Lung microvascular endothelial cell (primary cell): ENCODE measurements at regions not wholly inside any gene's neighbourhood (a gene's known extent, or its start where the extent isn't known, plus 50 kb on each side); places are given as distances from the start of the nearest gene placed in this dataset.
A peak's percentile ranks its signal among the peaks of the same experiment; 100 is the strongest.
"Not testable (repeated sequence)": the region's sequence is repeated elsewhere in the genome, so short reads cannot be mapped to it uniquely, and the experiment has no call there.

Experiments used
- DNase-seq, 2 donors: peaks; one replicate each; pipeline versions ENCODE4 v3.0.0 to v3.0.0-alpha.2; 2010; ENCODE audit warnings: low read depth in 2 of 2

DNA sequence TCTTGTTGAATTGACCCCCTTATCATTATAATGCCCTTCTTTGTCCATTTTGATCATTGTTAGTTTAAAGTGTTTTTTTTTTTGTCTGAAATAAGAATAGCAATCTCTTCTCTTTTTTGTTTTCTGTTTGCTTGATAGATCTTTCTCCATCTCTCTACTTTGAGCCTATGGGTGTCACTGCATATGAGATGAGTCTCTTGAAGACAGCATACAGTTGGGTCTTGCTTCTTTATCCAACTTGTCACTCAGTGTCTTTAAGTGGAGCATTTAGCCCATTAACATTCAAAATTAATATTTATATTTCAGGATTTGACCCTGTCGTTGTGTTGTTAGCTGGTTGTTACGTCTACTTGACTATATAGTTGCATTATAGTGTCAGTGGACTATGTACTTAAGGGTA, 135.4 kb downstream of the HMHB1 start:
- no peak for DNase-seq

DNA sequence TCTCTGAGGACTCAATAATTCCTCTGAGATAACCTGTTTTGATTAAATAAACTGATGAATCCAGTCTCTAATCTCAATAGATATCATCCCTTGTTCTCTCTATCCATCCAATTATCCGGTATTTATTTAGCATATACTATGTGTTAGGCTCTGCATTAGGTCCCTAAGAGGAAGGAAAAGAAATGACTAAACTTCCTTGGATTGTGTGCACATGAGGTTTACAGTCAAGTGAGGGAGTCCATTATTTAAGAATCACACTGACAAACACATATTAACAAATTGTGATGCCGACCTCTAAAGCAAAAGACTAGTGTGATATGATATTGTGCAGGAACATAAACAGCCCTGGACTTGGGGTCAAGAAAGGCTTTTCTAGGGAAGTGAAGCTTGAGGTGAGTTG, 140.8 kb downstream of the HMHB1 start:
- peak in 1 of 2 donors; percentile 60 for DNase-seq

DNA sequence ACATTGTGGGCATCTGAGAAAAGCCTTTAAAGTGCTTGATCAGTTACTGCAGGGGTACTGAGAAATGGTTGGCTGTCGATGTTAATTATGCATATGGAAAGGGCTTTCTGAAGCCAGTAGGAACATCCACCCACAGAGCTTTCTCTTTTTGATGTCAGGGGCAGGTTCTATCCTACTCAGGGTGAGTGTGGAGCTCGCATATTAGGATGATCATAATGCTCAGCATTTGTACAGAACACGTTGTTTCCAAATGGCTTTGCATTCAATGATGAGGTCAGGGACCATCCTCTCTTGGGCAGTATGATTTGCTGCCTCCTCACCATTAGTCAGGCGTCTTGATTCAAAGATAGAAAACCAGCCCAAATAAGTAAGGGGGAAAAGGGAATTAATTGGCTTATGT, 141.9 kb downstream of the HMHB1 start:
- no peak for DNase-seq

DNA sequence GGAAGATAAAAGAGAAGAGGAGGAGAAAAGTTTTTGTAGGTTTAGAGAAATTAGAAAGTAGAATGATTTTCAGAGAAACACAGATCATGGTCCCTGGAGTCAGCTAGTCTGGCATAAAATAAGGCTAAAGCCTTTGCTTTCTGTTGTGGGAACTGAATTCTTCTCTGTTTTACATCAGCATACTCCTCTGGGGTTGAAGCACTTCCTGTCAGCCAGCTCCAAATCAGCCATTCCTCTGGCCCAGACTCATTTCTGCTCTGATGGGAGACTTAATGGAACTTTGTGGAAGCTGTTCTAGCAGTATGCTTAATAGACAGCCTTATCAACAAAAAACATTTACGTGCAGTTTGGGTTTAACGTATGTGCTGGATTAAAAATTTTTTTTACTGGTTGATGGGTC, 143.2 kb downstream of the HMHB1 start:
- DNase-seq = peak in 1 of 2 donors; percentile 17

DNA sequence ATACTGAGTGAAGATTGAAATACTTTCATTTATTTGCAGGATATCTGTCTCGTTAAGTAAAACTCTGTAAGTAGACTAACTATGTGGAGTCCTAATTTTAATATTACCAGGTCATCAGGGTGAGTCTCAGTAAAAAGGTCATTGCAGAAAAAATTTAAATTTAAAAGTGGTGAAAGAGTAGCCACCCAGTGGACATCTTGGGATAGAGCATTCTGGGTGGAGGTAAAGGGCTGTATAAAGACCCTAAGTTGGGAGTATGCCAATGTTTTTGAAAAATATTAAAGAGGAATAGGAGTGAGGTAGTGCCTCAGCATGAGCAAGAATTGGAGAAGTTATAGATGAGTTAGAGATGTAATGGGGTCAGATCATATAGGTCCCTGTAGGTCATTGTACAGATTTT, 145.5 kb downstream of the HMHB1 start:
- no peak for DNase-seq

DNA sequence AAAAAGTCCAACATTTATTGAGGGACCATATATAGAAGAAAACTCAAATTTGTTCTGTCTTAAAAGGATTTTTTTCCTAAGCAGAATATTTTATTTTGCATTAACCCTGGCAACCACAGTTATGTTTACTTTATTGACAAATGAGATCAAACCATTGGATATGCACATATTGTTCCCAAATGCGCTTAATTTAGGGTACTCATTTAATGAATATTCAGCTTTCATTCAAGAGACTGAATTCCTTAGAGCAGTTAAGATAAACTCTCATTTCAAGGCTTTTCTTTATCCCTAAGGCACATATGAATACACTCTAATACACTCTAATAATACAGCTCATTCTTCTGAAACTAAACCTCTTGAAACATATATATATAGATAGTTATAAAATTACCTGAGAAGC, 150.2 kb downstream of the HMHB1 start:
- DNase-seq = no peak

DNA sequence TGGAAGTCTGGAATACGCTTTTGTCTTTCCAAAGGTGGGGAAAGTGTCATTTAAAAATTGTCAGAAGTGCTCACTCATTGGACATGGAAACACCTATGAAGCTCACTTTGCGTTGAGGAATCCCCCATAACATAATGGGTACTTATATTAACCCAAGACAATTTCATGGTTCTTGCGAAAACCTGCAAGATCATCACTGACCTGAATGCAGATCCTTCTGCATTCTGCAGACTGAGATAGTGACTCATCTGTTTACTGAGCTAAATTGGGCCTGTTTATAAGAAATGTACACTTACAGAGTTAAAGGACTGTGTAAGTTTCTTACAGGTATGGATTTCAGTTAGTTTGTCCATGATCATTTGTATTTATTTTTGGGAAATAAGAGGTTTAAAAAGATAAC, 153.0 kb downstream of the HMHB1 start:
- DNase-seq = no peak

DNA sequence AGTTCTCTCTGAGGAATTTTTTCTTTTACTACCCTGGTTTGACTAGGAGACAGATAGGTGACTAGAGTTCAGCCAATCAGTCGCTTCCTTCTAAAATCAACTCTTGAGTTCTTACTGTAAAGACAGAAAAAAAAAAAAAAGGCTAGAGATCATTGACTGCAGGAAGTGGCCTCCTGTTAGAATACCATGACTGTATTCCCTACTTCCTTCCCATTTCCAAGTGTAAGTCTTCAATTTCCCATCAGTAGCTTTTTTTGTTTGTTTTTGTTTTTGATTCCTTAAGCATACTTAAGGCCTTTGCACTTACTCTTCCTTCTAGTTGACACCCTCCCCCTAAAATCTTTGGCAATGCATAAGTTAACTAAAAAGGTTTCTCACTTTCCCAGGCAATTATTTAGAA, 154.3 kb downstream of the HMHB1 start:
- DNase-seq = peak in 1 of 2 donors; percentile 57

DNA sequence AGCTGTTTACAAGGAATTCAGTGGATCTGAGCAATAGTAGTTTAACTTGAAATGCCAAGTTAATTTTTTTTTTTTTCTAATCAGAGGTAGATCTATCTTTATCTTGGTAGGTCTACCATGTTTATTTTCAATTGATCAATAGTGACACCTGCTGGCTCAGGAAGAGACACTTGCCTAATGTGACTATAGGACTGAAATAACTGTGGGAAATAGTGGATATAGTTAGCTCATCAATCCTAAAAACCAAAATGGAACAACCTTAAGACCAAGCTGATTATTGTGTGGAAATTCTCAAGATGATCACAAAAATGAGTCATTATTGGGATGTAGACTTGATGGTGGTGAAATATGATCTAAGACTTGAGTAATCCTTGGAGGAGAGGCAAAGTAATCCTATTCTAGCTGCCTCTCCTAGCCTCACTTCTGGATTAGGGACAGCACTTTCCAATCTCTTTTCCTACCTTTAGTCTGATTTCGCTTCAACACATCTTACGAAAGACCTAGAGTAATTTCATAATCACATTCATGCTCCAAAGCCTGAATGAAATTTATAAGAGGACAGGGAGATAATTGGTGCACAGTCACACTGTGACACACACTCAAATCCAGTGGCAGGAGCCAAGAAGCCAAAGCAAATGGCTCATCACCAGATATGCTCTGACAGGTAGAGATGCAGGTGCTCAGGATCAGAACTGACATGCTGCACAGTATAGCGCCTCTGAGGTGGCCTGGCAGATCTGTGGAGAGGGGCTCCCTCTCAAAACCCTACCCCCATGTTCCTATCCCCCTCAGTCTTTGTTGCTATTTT, 156.3 kb downstream of the HMHB1 start:
- DNase-seq = peak; percentile 24 to 63

DNA sequence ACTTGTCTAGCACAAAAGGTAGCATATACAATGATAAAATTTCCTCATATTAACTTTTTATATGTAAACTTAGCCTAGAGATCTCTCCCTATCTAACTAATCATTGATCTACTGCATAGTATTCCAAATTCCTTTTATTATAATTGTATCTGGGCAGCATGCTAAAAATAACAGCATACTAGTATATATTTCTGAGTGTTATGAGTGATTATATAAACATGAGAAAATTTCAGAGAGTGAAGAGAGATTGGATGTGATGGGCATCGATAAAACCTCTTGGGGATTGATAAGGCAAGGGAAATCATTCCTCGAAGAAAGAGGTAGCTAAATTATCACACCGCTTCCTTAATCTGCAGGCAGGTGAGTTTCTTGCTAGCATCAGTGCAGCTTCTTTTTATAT, 158.2 kb downstream of the HMHB1 start:
- DNase-seq = no peak

DNA sequence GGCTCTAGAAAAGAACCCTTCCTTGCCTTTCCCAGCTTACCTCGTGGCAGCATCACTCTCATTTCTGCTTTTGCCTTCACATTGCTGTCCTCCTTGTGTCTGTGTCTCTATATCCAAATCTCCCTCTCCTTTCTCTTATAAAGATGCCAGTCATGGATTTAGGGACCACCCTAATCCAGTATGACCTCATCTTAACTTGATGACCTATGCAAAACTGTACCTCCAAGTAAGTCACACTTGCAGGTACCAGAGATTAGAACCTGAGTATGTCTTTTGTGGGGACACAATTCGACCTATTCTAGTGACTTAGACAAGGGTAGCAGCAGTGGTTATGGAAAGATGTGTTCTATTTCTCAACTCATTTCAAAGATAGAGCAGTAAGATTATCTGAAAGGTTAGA, 160.1 kb downstream of the HMHB1 start:
- no peak for DNase-seq

DNA sequence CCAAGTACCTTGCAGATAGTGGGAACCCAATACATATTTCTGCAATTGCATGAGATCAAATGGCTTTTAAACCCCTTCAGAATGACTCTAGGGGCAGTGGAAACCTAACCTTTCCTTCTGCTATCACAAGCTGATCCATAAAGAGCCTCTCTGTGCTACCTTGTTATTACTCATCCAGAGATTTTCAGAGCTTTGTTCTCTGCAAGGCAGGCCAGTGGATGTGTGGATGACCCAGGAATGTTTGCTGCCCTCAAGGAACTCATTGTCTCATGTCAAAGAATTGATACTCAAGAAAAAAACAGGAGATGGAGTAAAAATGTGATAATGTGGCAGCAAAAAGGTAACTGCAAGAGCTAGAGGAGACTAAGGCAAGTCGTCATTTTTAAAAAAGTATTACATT, 164.1 kb downstream of the HMHB1 start:
- no peak for DNase-seq

DNA sequence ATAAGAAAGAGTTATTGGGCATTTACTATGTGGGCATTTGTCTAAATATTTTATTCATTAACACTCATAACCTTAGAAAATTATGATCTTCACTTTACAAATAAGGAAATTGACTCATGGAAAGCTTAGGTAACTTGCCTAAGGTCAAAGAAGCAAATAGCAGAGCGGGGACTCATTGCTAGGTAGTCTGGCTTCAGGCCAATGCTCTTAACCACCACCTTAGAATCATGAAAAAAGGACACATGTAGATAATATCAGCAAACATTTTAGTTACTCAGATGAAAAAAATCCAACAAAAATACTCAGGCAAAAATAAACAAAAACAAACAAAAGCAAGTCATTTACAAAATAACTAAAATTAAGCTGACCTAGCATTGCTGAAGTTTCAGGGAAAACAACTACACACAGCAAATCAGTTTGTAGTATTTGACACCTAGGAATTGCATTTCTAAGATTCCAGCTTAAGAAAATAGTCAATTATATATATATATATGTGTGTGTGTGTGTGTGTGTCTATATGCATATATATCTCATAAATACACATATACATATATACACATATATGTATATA, 166.0 kb downstream of the HMHB1 start:
- peak; percentile 3 to 44 for DNase-seq

DNA sequence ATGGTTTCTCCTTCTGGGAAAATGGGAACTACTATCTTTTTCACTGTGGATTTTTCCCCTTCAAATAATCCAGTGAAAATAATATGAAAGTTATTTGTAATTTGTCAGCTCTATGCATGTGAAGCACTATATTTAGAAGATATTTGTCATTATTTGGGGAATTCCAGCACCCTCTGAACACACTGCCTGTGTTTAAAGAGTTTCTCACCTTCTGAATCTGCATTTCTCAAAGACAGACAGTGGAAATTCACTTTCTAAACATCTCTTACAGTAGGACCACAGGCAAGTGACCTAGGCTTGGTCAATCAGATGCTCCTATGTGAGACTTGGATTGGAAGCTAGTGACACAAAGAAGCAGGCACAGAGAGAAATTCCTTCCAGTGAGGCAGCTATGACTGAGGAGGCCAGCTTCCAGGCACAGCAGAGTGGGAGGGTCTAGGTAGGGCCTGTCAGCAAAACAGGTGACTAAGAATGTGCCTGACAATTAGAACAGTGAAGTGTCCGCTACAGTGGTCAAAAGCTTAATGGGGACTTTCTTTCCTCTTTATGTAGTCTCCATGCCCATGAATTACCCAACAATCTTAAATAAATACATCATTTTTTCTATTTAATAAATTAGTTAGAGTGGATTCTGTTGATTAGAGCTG, 167.2 kb downstream of the HMHB1 start:
- no peak for DNase-seq

DNA sequence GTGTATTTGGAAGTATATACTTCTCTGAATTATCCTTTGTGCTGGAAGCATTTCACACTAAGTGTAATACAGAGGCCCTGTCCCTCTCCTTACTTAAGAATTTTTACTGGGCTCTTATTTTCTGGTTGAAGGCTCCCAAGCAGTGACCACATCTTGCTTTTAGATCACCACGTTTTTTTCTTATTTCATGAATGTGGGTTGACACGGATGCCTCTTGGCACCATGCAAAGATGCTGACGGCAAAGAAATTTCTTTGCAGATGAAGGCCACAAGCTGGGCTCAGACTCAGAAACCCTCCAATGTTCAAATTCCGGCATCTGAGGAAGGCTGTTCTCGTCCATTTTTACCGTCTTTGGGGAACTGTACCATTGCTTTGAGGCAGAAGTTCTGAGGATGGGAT, 168.5 kb downstream of the HMHB1 start:
- no peak for DNase-seq

DNA sequence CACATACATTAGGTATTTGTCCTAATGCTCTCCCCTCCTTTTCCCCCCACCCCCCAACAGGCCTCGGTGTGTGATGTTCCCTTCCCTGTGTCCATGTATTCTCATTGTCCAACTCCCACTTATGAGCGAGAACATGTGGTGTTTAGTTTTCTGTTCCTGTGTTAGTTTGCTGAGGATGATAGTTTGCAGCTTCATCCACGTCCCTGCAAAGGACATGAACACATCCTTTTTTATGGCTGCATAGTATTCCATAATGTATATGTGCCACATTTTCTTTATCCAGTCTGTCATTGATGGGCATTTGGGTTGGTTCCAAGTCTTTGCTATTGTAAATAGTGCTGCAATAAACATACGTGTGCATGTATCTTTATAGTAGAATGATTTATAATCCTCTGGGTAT, 171.0 kb downstream of the HMHB1 start:
- not testable (repeated sequence) for DNase-seq

DNA sequence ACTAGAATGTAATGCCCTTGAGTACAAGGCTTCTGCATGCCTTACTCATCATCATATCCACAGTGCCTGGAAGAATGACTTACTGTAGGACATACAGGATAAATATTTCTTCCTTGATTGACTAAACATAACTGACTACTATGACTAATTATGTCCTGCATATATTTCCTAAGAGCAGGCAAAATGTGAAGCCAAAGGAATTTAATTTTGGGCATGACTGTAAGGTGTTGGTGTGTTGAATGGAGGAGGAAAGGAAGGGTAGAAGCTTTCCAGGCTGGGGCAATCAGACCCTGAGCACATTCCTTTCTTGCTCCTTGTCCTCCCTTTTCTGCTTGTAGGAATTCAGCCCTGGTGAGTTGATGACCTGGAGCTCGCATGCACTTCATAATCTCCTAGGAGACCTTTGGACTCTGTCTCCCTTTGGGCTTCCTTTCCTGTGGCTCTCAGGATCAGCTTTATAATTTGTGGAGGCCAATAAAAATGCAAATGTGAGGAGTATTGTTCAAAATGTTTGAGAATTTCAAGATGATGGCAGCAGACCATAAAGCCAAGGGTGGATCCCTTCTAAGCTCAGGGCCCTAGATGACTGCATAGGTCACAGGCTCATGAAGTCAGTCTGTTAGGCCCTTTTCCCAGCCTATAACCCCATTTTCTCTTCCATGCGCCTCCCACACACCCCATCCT, 174.0 kb downstream of the HMHB1 start:
- peak in 1 of 2 donors; percentile 82 for DNase-seq

DNA sequence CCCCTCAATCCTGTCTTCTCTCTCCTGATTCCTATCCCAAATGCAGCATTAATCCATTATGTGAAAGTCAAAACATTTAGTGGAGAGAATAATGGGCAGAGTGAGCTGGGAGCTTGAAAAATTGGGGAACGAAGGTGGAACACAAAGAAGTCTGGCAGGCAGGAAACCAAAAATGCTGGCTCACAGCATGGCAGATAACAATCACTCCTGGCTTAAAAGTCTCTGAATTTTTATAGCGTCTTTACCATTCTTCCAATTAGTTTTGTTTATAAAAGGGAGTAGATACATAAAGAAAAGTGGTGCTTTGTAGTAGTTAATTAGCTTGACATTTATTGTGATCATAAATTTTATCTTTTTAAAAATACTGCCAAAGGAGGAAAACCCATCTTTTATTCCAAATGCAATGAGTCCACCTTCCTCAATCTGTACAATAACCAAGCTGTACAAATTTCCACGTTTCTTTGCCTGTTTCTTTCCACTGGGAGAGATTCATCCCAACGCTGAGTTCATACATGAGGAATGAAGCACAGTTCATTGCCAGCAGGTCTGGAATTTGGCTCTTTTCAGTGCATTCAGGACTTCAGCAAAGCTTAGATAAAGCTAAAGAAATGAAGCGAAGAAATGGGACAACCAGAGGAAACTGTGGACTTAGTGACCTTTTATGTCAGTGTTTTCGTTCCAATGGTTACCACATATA, 174.7 kb downstream of the HMHB1 start:
- peak in 1 of 2 donors; percentile 18 for DNase-seq

DNA sequence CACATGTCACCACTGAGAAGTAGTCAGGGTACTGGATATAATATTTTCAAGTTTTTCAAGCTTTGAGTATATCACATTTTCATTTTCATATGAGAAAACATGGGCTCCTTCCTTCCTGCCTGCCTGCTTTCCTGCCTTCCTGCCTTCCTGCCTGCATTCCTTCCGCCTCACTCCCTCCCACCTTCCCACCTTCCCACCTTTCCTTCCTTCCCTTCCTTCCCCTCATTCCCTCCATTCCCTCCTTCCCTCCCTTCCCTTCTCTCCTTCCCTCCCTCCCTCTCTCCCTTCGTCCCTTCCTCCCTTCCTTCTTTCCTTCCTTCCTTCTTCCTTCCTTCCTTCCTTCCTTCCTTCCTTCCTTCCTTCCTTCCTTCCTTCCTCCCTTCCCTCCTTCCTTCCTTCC, 175.3 kb downstream of the HMHB1 start:
- DNase-seq = no peak

DNA sequence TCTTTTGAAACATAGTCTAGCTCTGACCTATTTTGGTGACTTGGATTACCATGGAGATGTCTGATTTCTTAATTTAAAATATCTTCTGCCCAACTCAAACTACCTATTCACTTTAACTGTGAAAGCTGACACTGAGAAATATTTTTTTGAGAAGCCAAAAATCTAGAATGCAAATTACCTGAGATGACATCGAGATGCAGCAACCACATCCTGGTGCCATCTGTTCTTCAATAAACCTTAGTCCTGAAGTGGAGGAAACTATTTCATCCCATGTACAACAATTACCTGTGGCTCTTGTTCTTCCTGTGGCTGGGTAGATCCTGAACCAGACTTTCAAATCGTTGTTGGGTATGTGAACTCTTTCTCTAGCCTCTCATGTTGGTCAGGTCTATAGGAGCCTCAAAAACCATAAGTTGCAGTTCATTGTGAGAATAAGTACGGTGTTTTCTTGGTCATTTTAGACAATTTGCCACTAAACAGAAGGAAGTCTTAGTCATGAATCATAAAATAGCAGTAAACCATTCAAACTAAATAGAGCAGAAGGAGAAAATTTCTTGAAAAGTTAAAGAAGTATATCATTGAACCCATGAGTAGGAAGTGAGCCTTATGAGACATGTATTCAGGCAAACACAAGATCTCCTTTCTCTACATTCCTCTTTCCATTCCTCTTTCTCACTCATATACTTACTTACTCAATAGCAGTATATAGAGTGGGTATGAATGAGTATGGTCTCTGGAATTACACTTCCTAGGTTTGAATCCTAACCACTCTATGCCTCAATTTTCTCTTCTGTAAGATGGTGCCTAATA, 176.0 kb downstream of the HMHB1 start:
- DNase-seq = no peak

DNA sequence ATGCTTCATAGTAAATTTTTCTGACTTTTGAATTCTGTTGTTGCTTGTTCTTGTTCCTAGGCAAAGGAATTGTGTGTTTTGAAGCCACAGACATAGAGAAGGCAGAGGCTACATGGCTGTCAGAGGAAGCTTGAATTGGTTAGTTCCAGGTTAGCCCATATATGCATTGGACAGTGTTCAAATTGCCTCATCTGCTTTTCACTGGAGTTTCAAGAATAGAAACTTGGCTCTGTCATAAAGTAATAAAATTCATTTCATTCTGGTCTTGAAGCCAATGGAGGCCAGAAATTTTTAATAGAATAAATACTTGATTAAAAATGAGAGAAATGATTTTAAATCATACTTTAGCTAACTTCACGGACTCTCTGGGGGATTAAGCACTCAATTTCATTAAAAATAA, 178.0 kb downstream of the YIPF5 start:
- no peak for DNase-seq
